Naive thymus-derived CD4-positive, alpha-beta T cell (primary cell): ENCODE measurements at regions not wholly inside any gene's neighbourhood (a gene's known extent, or its start where the extent isn't known, plus 50 kb on each side); places are given as distances from the start of the nearest gene placed in this dataset.

Experiments
- ATAC-seq: fragments of 150-1000 bp; cut with Tn5 transposase; 2 replicates; pipeline ENCODE4 v1.10.0; 2021; ENCODE audit warnings: mild to moderate bottlenecking, moderate library complexity
- CTCF ChIA-PET: fragments of 350-600 bp; sonication (Branson Sonifier 250); formaldehyde crosslinking; loops from one replicate; lab custom pipeline; 2021; ENCODE audit warnings: antibody characterized with exemption; lab: Charles Lee
- POLR2A ChIA-PET: fragments of 350-600 bp; sonication (Branson Sonifier 250); formaldehyde crosslinking; loops from one replicate; lab custom pipeline; 2021; ENCODE audit warnings: antibody characterized with exemption, inconsistent platforms; lab: Charles Lee
- DNase-seq, 9 donors: peaks; one replicate each; pipeline versions ENCODE4 v3.0.0 to v3.0.0-alpha.2; 2020 to 2022; ENCODE audit warnings: mixed read lengths in 1 of 9
- H3K27ac ChIP-seq: one replicate; pipeline ENCODE4 v1.7.0; 2013; ENCODE audit warnings: mild to moderate bottlenecking, low read depth, low read length, moderate library complexity
- H3K27me3 ChIP-seq, 2 donors: one replicate each; pipeline ENCODE4 v1.7.0; 2013; ENCODE audit warnings: low read length in 2 of 2, mild to moderate bottlenecking in 2 of 2, moderate library complexity in 2 of 2; ENCODE audit not compliant: control insufficient read depth in 2 of 2, insufficient read depth in 2 of 2
- H3K36me3 ChIP-seq, 3 experiments: 1 replicate in 2 of 3; 2 replicates in 1 of 3; pipeline ENCODE4 v1.7.0; 2013; ENCODE audit warnings: low read length in 3 of 3, mild to moderate bottlenecking in 3 of 3, moderate library complexity in 1 of 3; ENCODE audit not compliant: insufficient read depth in 3 of 3, control insufficient read depth in 2 of 3
- H3K4me1 ChIP-seq, 2 donors: one replicate each; pipeline ENCODE4 v1.7.0; 2013; ENCODE audit warnings: low read length in 2 of 2, mild to moderate bottlenecking in 2 of 2, moderate library complexity in 1 of 2; ENCODE audit not compliant: control insufficient read depth in 2 of 2, insufficient read depth in 2 of 2
- H3K4me3 ChIP-seq: 2 replicates; pipeline ENCODE4 v1.7.0; 2013; ENCODE audit warnings: mild to moderate bottlenecking, low read length
- H3K9me3 ChIP-seq, 3 experiments: 1 replicate in 2 of 3; 2 replicates in 1 of 3; pipeline ENCODE4 v1.7.0; 2013; ENCODE audit warnings: low read length in 3 of 3; ENCODE audit not compliant: control insufficient read depth in 2 of 3
- H3K27ac Mint-ChIP-seq, 9 donors: one replicate each; pipeline ENCODE4 v1.8.0; 2020 to 2022; ENCODE audit warnings: mixed read lengths in 9 of 9, mild to moderate bottlenecking in 8 of 9, moderate library complexity in 5 of 9, inconsistent platforms in 2 of 9
- H3K27me3 Mint-ChIP-seq, 5 donors: one replicate each; pipeline ENCODE4 v1.8.0; 2021 to 2022; ENCODE audit warnings: mixed read lengths in 5 of 5, mild to moderate bottlenecking in 1 of 5
- H3K36me3 Mint-ChIP-seq, 5 donors: one replicate each; pipeline ENCODE4 v1.8.0; 2020 to 2022; ENCODE audit warnings: mixed read lengths in 5 of 5, mild to moderate bottlenecking in 3 of 5, inconsistent platforms in 1 of 5
- H3K4me1 Mint-ChIP-seq, 7 donors: one replicate each; pipeline ENCODE4 v1.8.0; 2020 to 2022; ENCODE audit warnings: mixed read lengths in 7 of 7, mild to moderate bottlenecking in 3 of 7, inconsistent platforms in 1 of 7
- H3K4me3 Mint-ChIP-seq, 10 donors: one replicate each; pipeline ENCODE4 v1.8.0; 2020 to 2022; ENCODE audit warnings: mild to moderate bottlenecking in 10 of 10, mixed read lengths in 10 of 10, moderate library complexity in 6 of 10, inconsistent platforms in 2 of 10
- H3K9me3 Mint-ChIP-seq, 11 donors: one replicate each; pipeline ENCODE4 v1.8.0; 2020 to 2022; ENCODE audit warnings: mixed read lengths in 11 of 11, mild to moderate bottlenecking in 4 of 11, inconsistent platforms in 1 of 11, moderate library complexity in 1 of 11
- intact Hi-C, 2 donors: fragments of 100-400 bp; cut with micrococcal nuclease; formaldehyde crosslinking; loops; one replicate each; pipeline ENCODE4 v1.15.1; 2023

DNA sequence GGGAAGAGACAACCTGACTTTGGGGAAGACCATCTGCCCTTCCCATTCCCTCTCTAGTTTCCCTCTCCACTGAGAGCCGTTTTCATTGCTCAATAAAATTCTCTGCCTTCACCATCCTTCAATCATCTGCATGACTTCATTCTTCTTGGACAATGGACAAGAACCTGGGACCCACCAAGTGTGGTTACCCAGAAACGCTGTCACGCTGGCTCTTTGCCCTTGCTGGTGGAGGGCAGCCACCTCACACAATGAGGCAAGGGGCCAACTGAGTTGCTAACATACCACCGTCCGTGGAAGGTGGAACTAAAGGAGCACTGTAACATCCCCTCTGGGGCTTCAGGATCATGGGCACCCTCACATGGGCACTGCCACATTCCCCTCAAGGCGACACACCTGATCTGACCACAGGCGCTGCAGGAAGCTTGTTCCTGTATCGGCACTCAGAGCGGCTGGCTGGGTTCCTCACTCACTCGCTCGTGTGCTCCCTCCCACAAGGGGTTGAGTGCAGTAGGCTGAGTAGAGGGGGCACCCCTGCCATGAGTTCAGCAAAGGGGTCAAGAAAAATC is 652.4 kb downstream of the PLPP3 start:
- ATAC-seq, result no peak

DNA sequence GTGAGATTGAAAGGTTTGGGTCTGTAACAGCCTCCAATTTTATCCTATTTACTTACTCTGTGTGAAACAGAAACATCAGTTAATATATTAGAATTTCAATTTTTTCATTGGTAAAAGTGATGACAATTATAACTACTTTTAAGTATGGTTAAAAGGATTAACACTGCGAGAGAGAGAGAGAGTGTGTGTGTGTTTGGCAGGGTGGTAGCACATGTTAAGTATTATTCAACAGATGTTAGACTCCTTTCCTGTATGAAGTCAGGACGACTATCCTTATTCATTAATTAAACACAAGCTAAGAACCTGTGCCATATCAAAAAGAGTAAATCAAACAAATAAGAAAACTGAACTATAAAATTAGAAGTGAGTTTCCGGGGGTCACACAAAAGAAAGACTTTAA is 662.5 kb downstream of the PLPP3 start:
- Histone ChIP-seq H3K9me3 (no peaks in the 10 kb centered on the region), H3K27ac (no peak overlapping the region), H3K27me3 (no peaks in the 10 kb centered on the region), H3K36me3 (no peaks in the 10 kb centered on the region), H3K4me1 (no peaks in the 10 kb centered on the region), H3K4me3 (no peak overlapping the region)
- peaks cover 0 to 10% (median 0%) of the 10 kb centered on the region in 5 donors for H3K27me3 Mint-ChIP-seq
- H3K4me1 Mint-ChIP-seq, result no peaks in the 10 kb centered on the region
- DNase-seq (no peak), ATAC-seq (no peak)
- intact Hi-C loops, result no loop called here
- H3K27ac Mint-ChIP-seq, result no peak overlapping the region
- H3K9me3 Mint-ChIP-seq, result peaks cover 0 to 6% (median 2%) of the 10 kb centered on the region in 11 donors
- H3K36me3 Mint-ChIP-seq, result peaks cover 0 to 3% (median 0%) of the 10 kb centered on the region in 5 donors
- ChIA-PET POLR2A (no interaction called here), CTCF (no interaction called here)
- no peak overlapping the region for H3K4me3 Mint-ChIP-seq

More for the DNA sequence above, 652.4 kb downstream of the PLPP3 start:
- CTCF ChIA-PET, result no interaction called here
- no peaks in the 10 kb centered on the region for H3K36me3 ChIP-seq
- Mint-ChIP-seq H3K4me1 (no peaks in the 10 kb centered on the region), H3K9me3 (peaks cover 0 to 4% (median 0%) of the 10 kb centered on the region in 11 donors), H3K27ac (peak overlapping the region in 1 of 9 donors; percentile 5), H3K36me3 (no peaks in the 10 kb centered on the region), H3K27me3 (peaks cover 0 to 15% (median 6%) of the 10 kb centered on the region in 5 donors), H3K4me3 (no peak overlapping the region)
- H3K4me3 ChIP-seq, result no peak overlapping the region
- POLR2A ChIA-PET, result no interaction called here
- DNase-seq, result no peak
- H3K27me3 ChIP-seq, result no peaks in the 10 kb centered on the region
- H3K4me1 ChIP-seq, result no peaks in the 10 kb centered on the region
- H3K27ac ChIP-seq, result no peak overlapping the region
- H3K9me3 ChIP-seq, result no peaks in the 10 kb centered on the region
- intact Hi-C loops, result no loop called here

DNA sequence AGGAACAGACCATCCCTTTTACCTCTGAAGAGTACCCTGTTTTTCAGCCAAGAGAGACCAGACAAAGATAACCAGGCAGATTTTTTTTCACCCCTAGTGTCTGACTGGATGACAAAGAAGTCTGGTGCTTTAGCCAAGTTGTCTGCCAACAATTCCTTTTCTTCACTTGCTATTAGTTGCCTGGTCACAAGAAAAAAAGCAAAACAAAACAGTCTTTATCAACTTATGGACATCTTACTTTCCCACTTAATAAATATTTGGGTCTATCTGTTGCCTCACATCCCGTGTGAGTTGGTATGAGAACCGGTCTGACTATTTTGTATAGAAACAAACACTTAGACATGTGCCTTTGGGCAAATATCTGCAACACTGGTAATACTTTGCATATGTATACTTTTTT is 662.9 kb downstream of the PLPP3 start:
- DNase-seq, result no peak
- Histone ChIP-seq H3K27me3 (no peaks in the 10 kb centered on the region), H3K36me3 (no peaks in the 10 kb centered on the region), H3K4me1 (no peaks in the 10 kb centered on the region), H3K27ac (no peak overlapping the region), H3K4me3 (no peak overlapping the region), H3K9me3 (no peaks in the 10 kb centered on the region)
- Mint-ChIP-seq H3K36me3 (peaks cover 0 to 3% (median 0%) of the 10 kb centered on the region in 5 donors), H3K27ac (no peak overlapping the region), H3K4me3 (no peak overlapping the region), H3K27me3 (peaks cover 0 to 10% (median 0%) of the 10 kb centered on the region in 5 donors), H3K9me3 (peaks cover 0 to 6% (median 3%) of the 10 kb centered on the region in 11 donors), H3K4me1 (no peaks in the 10 kb centered on the region)
- ATAC-seq, result no peak
- CTCF ChIA-PET, result no interaction called here
- intact Hi-C loops, result no loop called here
- POLR2A ChIA-PET, result no interaction called here

DNA sequence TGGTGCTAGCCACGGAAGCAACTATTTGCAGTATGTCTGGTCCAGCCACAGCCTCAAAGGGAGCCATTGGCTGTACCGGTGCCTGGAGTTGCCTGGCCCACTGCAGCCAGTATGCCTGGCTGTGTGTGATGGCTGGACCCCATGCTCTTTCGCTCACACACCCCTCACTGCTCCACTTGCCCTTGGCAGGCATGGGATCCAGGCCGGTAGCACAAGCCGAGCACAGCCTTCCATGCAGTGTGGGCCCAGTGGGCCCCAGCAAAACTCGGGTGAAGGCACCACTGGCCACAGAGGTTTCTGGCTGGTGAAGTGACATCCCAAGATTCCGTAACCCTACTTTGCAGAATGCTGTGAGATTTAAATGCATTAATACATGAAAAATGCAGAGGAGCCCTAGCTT is 665.8 kb downstream of the PLPP3 start:
- H3K36me3 Mint-ChIP-seq, result peaks cover 0 to 3% (median 0%) of the 10 kb centered on the region in 5 donors
- no peak overlapping the region for H3K27ac Mint-ChIP-seq
- H3K4me1 Mint-ChIP-seq, result no peaks in the 10 kb centered on the region
- H3K4me3 Mint-ChIP-seq, result no peak overlapping the region
- H3K27me3 Mint-ChIP-seq, result peaks cover 0 to 4% (median 0%) of the 10 kb centered on the region in 5 donors
- H3K27ac ChIP-seq, result no peak overlapping the region
- ATAC-seq (no peak), DNase-seq (no peak)
- ChIA-PET CTCF (no interaction called here), POLR2A (no interaction called here)
- no peaks in the 10 kb centered on the region for H3K4me1 ChIP-seq
- no peaks in the 10 kb centered on the region for H3K27me3 ChIP-seq
- peaks cover 0 to 4% (median 2%) of the 10 kb centered on the region in 11 donors for H3K9me3 Mint-ChIP-seq
- intact Hi-C loops, result no loop called here
- H3K4me3 ChIP-seq, result no peak overlapping the region
- no peaks in the 10 kb centered on the region for H3K36me3 ChIP-seq
- H3K9me3 ChIP-seq, result no peaks in the 10 kb centered on the region

DNA sequence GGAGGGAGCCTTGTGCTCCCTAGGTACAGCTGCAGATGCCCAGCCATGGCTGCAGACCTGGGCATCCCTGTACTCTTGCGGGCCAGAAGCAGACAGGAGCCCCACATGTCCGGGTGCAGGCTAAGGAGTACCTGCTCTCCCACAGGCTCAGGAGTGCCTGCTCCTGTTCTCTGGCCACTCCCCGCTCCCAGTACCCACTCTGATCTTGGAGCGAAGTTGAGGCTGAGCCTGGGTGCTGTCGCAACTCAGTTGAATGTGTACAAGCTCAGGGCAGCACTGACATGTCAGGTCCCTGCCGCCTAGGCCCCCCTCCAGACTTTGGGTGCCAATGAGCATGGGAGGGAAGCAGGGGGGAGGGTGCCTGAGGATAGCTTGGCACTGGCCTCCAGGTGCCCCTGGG is 666.9 kb downstream of the PLPP3 start:
- ChIA-PET CTCF (no interaction called here), POLR2A (no interaction called here)
- no peak overlapping the region for H3K4me3 ChIP-seq
- DNase-seq, result no peak
- H3K4me1 Mint-ChIP-seq, result no peaks in the 10 kb centered on the region
- no peaks in the 10 kb centered on the region for H3K4me1 ChIP-seq
- no peak overlapping the region for H3K4me3 Mint-ChIP-seq
- no peaks in the 10 kb centered on the region for H3K27me3 ChIP-seq
- H3K9me3 Mint-ChIP-seq, result peaks cover 0 to 4% (median 2%) of the 10 kb centered on the region in 11 donors
- no peak for ATAC-seq
- H3K27ac Mint-ChIP-seq, result no peak overlapping the region
- H3K27me3 Mint-ChIP-seq, result peaks cover 0 to 4% (median 0%) of the 10 kb centered on the region in 5 donors
- H3K36me3 Mint-ChIP-seq, result peaks cover 0 to 3% (median 0%) of the 10 kb centered on the region in 5 donors
- intact Hi-C loops, result no loop called here
- H3K36me3 ChIP-seq, result no peaks in the 10 kb centered on the region
- H3K27ac ChIP-seq, result no peak overlapping the region
- no peaks in the 10 kb centered on the region for H3K9me3 ChIP-seq

DNA sequence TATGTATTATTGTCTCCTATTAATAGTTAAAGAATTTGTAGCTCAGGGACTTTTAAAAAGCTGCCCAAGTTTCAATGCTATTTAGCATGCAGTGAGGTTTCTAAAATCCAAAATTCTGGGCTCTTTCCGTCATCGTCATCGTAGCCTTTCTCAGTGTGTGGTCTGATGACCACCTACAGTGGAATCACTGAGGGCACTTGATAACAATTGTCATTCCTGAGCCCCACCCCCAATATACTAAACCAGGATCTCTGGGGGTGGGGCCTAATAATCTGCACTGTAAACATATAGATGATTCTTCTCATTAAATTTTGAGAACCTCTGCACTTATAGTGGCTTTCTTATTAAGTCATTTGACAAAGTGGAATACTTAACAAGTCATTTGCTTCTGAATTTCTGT is 674.8 kb downstream of the PLPP3 start:
- no peak overlapping the region for H3K27ac ChIP-seq
- no peaks in the 10 kb centered on the region for H3K27me3 ChIP-seq
- ATAC-seq (no peak), DNase-seq (no peak)
- no peak overlapping the region for H3K27ac Mint-ChIP-seq
- CTCF ChIA-PET, result no interaction called here
- H3K27me3 Mint-ChIP-seq, result peaks cover 0 to 6% (median 4%) of the 10 kb centered on the region in 5 donors
- H3K9me3 ChIP-seq, result no peaks in the 10 kb centered on the region
- intact Hi-C loops, result no loop called here
- peaks cover 0 to 5% (median 0%) of the 10 kb centered on the region in 11 donors for H3K9me3 Mint-ChIP-seq
- no peaks in the 10 kb centered on the region for H3K4me1 ChIP-seq
- POLR2A ChIA-PET, result no interaction called here
- no peaks in the 10 kb centered on the region for H3K36me3 ChIP-seq
- H3K4me3 ChIP-seq, result no peak overlapping the region
- no peak overlapping the region for H3K4me3 Mint-ChIP-seq
- no peaks in the 10 kb centered on the region for H3K36me3 Mint-ChIP-seq
- H3K4me1 Mint-ChIP-seq, result no peaks in the 10 kb centered on the region

DNA sequence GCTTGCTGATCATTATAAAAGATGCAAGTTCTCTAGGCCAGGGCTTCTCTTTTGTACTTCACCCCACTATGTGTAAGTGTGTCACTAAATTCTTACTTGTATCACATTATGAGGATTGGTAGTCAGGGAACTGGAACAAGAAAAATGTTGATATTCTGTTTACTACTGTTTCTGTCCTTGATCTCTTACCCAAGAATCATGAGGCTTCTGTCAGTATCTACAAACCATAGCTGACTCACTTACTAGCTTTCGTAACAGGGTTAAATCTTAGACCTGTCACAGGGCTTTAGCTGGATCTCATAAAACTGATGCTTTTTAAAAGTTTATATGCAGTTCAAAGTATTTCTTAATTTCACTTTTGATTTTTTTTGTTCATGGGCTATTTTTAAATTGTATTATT is 681.2 kb downstream of the PLPP3 start:
- ChIA-PET CTCF (no interaction called here), POLR2A (no interaction called here)
- intact Hi-C loops, result no loop called here
- no peaks in the 10 kb centered on the region for H3K27me3 ChIP-seq
- DNase-seq (no peak), ATAC-seq (no peak)
- H3K36me3 ChIP-seq, result no peaks in the 10 kb centered on the region
- H3K4me3 ChIP-seq, result no peak overlapping the region
- H3K9me3 ChIP-seq, result peaks cover 0 to 3% (median 0%) of the 10 kb centered on the region in 3 experiments
- H3K4me3 Mint-ChIP-seq, result no peak overlapping the region
- no peak overlapping the region for H3K27ac ChIP-seq
- H3K27ac Mint-ChIP-seq, result no peak overlapping the region
- H3K9me3 Mint-ChIP-seq, result peaks cover 0 to 24% (median 3%) of the 10 kb centered on the region in 11 donors
- H3K4me1 Mint-ChIP-seq, result no peaks in the 10 kb centered on the region
- no peaks in the 10 kb centered on the region for H3K36me3 Mint-ChIP-seq
- no peaks in the 10 kb centered on the region for H3K4me1 ChIP-seq
- H3K27me3 Mint-ChIP-seq, result no peaks in the 10 kb centered on the region
